HG03442 (cell line): ENCODE measurements at regions not wholly inside any gene's neighbourhood (a gene's known extent, or its start where the extent isn't known, plus 50 kb on each side); places are given as distances from the start of the nearest gene placed in this dataset.

Experiments used
- ATAC-seq: cut with Tn5 transposase; IDR thresholded peaks from one replicate; pipeline ENCODE4 v1.9.1; 2021; ENCODE audit warnings: mild to moderate bottlenecking, moderate library complexity; ENCODE audit not compliant: unreplicated experiment

DNA sequence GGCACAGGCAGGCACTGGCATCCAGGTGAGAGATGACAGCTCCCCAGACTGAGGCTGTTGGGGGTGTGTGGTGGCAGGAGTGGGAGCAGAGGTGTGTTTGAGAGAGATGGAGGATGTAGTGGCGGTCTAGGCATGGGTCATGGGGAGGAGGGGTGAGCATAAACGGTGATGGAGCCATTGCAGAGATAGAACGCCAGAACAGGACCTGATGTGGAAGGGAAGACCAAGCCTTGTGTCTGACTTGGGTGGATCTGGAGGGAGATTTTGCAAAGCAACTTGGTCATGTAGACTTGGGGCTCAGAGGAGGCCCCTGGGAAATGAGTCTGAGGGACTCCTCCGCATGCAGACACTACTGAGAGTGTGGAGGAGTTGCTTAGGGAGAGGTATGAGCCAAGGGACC is 50.0 kb upstream of the CLDN5 start:
- no peak for ATAC-seq

DNA sequence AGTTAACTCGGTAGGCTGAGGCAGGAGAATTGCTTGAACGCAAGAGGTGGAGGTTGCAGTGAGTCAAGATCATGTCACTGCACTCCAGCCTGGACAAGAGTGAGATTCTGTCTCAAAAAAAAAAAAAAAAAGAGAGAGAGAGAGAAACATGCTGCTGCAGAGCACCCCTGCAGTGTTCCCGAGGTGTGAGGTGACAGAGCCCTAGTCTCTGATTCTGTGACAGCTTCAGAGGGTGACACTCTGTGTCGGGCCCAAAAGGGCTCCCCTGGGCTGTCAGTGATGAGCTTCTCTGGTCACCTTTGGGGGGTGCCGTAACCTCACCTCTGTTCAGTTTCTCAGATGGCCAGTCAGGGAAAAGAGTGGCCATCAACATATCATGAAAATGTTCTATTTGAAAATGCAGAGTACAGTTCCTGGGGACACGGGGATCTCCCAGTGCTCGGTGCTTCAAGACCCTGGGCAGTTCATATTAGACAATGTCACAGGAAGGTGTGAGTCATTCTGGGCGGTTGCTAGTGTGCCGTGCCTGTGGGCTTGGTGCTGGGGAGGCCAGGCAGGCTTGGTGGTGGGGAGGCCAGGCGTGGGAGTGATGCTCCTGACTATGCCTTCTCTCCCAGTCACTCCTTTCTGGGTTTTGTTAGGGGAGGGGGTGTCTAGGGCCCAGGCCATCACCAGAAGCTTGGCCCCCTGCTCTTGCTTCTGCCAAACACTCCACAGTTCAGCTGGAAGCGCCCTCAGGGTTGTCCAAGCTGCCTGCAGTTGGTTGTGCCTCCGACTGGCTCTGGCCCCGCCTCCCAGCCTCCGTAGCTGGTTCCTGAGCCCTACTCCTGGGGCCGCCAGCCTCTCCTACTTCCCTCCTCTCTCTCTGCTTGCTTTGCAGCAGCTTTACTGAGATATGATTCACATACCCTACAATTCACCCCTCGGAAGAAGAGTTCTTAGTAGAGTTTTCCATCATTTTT is 52.5 kb upstream of the CLDN5 start:
- ATAC-seq: peak; percentile 78

DNA sequence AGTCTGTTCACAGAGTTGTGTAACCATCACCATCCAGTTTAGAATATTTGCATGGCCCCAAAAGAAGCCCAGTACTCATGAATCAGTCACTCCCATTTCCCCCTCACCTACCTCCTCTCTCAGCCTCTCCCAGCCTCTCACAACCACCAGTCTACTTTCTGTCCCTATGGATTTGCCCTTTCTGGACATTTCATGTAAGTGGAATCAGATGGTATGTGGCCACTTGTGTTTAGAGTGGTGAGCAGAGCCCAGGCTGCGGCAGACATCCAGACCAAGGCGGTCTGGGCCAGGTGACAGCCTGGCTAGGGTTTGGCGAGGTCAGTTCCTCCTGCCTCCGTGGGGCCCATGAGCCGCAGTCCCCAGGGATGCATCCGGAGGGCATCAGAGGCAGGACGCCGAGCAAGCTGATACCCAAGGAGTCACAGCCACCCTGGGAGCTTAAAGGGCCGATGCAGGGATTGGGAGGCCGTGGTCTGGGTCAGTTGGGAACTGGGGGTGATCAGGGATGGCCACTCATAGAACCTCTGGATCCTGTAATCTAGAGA is 53.3 kb upstream of the CLDN5 start:
- no peak for ATAC-seq

DNA sequence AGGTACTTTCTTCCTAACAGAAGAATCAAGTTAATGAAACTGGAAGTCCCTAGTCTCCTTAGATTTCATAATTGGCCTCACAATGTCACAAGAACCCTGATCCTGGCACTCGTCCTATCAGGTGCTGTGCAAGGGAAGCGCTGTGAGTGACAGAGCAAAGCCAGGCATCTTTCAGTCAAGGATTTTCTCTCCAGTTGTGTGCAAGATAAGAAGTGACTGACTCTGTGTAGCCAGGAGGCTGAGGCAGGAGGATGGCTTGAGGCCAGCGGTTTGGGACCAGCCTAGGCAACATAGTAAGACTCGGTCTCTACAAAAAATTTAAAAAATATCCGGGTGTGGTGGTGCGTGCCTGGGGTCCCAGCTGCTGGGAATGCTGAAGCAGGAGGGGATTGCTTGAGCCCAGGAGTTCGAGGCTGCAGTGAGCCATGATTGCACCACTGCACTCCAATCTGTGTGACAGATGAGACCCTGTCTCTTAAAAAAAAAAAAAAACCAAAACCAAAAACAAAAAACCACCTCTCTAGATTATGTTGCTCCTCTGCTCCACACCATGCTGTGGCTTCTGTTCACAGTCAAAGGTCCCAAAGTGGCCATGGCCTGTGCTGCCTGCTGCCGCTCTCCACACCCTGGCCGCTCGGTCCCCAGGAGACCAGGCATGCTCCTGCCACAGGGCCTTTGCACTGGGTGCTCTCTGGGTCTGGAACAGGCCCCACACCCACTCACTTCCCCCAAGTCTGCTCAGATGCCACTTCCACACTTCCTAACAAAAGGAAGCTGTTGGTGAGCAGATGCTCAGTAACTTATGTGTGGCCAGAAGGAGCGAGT is 54.2 kb upstream of the CLDN5 start:
- ATAC-seq: no peak

DNA sequence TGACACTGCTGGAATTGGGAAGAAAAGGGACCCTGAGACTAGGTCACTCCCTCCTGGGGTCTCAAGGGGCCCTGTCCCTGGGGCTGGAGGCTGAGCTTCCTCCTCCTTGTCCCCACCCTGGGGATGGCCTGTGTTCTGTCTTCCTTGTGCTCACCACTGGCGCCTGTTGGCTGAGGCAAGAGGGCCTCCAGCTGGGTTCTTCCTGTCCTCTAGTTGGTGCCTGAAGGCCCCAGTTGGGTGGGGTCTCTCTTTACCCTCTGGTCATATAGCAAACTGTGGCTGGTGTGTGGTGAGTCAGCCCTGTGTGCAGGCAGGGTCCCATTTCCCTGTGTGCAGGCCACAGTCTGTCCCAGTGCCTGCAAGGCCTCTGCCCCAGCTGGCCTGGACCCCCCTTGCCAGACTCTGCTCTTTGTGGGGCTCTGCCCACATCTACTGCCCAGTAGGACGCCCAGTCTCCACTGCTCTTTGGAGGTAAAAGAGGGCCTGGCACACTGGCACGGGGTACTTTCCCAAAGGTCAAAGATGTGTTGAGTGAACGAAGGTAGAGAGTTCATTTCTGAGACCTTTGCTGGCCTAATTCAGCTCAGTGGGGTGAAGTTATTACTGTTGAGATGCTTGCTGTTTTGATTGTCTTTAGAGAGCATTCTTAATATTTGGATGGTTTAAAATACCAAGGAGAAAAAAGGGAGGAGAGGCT is 55.1 kb upstream of the CLDN5 start:
- ATAC-seq: no peak

DNA sequence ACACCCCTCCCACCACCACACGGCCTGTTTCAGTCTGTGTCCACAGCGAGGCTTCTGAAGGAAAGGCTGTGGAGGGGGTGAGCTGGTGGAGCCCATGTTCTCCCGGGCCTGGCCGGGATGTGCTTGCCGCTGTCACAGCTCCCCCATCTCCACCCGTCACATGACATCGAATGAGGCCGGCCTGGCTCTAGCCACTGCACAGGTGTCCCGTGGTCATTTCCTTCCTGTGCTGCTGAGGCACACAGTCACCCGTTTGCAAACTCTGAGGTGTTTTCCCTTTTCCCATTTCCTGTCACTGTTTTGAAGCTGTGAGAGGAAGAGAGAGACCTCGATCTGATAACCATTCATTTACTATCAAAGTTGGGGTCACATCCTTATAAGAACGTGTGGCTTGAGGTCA is 55.7 kb upstream of the CLDN5 start:
- ATAC-seq: no peak

DNA sequence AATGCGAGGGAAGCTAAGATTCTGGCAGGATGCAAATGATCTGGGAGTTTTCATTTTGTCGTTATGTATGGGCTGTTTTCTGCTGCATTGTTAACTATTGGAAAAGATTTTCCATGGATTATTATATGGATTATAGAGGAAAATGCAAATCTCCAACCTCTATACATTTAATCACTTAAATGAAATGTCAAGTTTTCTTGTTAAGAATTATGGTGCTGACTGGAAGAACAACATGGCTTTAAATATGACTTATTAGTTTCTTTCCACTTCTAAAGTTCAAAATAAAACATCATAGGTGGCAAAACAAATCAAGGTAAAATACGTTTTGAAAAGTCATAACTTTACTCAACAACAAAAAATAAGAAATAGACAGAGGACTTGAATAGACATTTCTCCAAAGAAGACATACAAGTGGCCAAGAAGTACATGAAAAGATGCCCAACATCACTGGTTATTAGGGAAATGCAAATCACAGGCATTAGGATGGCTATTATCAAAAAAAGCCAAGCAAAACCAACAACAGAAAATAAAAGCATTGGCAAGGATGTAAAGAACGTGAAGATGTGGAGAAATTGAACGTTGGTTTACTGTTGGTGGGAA is 56.2 kb upstream of the CLDN5 start:
- no peak for ATAC-seq

DNA sequence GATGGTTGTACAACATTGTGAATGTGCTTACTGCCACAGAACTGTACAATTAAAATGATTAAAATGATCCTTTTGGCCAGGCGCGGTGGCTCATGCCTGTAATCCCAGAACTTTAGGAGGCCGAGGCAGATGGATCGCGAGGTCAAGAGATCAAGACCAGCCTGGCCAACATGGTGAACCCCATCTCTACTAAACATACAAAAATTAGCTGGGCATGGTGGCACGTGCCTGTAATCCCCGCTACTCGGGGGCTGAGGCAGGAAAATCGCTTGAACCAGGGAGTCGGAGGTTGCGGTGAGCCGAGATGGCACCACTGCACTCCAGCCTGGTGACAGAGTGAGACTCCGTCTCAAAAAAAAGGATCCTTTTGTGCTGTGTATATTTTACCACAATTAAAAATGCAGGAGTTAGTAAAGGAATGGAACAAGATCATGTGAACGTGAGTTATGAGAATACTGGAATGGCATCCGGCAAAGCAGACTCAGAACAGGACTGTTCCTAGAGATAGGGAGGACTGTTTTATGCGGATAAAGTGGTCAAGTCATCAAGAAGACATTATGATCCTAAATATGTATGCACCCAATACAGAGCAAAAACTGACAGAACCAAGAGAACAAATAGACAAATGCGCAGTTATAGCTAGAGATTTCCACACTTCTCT is 58.0 kb upstream of the CLDN5 start:
- ATAC-seq: no peak

DNA sequence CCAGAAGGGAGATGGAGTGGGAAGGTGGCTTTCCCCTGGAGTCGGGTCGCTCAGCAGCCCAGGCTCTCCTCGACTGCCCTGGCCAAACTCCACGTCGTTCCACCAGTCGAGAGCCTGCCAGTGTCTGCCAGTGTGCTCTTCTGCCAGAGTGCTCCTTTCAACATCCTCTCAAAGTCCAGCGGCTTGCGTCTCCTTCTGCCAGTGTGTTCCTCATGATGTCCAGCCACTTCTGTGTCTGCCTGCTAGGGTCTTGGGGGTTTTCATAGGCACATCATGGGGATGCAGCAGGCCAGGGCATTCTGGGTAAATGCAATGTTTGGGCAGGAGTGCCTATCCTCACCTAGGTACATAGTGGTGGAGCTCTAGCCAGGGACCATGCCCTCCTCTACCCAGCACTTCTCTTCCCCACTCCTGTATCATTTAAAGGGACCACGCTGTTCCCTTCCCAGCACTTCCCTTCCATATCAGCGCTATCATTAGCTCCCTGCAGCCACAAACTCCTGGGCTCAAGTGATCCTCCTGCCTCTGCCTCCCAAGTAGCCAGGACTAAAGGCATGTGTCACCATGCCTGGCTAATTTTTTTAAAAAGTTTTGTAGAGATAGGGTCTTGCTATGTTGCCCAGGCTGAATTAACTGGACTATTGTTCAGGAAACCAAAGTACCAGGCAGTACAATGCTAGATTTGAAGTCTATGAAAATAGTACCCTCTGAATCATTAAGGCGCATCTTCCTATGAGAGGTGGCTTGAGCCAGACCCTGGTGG is 62.9 kb upstream of the CLDN5 start:
- no peak for ATAC-seq

DNA sequence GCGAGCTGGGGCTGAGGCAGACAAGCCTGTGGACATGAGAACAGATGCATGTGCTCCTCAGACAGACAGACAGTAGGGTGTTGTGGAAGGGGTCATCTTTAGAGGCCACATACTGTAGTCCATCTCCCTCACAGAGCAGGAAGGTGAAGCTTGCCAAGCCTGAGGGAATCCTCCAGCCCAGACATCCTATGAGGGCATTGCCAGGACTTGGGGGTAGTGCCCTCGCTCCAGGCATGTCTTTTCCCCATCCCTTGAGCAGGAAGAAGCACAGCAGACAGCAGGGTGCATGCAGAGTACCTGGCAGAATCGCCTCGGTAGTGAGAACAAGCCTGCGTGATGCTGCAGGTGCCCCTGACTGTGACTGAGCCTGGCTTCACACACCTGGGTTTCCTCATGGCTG is 66.5 kb upstream of the CLDN5 start:
- no peak for ATAC-seq

DNA sequence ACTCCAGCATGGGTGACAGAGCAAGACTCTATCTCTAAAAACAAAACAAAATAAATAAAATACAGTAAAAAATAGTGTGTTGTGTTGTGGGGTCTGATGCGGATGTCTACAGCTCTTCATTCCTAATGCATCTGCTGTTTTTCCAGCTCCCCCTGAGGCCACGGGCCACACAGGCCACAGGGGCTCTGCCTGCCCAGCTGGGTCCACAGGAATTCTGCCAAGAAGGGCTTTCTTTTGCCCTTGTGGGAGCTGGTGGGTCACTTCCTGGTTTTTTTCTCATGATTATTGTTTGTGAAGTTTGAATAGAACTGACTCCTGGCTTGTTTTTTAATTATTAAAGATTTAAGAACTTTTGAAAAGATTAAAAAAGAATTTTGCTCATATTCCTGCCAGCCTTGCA is 67.4 kb upstream of the CLDN5 start:
- no peak for ATAC-seq

DNA sequence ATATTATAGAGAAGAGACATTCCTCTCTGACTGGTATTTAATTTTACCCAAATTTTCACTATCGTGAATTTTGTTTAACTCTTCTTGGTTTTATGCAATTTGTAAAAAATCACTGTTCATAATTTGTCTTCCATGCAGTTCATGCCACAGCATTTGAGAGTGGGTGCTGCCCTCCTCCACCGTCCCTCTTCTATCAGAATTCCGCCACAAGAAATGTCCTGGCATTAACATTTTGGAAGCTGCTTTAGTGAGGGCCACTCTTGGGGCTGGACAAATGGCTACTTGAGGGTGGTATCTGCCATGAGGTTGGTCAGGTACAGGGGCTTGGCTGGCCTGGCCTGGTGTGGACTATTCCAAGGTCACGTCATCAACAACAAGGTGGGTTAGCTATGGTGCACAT is 68.3 kb upstream of the CLDN5 start:
- no peak for ATAC-seq

DNA sequence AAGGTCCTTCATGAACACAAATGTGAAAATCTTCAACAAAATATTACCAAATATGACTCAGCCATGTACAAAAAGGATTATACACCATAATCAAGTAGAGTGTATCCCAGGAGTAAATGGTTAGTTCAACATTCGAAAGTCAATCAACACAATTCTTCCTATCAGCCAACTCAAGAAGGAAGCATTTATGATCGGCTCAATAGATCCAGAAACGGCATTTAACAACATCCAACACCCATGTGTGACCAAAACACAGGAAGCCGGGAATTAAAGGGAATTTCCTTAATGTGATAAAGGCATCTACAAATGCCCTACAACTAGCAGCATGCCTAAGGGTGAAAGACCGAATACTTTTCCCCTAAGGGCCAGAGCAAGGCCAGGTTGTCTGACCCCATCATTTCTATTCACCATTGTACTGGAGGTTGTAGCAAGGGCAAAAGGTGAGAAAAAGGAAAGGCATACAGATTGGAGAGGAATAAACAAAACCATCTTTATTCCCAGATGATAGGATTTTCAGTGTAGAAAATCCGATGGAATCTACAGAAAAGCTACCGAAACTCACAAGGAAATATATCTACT is 69.9 kb upstream of the CLDN5 start:
- no peak for ATAC-seq

DNA sequence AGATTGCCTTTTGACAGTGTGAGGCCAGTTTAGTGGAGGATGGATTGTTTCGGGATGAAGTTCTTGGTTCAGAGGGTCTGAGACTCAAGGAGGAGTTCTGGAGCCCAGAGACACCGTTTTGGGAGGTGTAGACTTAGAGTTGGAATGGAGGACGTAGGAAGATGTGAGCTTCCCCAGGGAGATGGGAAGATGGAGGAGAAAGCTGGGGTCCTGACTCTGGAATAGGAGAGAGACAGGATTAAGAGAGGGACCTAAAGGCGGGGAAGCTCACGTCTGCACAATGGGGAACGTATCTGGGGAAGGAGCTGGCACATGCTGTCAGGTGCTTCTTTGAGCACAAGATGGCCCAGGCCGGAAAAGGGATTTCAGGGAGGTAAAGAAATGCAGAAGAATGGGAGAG is 71.3 kb upstream of the CLDN5 start:
- no peak for ATAC-seq

DNA sequence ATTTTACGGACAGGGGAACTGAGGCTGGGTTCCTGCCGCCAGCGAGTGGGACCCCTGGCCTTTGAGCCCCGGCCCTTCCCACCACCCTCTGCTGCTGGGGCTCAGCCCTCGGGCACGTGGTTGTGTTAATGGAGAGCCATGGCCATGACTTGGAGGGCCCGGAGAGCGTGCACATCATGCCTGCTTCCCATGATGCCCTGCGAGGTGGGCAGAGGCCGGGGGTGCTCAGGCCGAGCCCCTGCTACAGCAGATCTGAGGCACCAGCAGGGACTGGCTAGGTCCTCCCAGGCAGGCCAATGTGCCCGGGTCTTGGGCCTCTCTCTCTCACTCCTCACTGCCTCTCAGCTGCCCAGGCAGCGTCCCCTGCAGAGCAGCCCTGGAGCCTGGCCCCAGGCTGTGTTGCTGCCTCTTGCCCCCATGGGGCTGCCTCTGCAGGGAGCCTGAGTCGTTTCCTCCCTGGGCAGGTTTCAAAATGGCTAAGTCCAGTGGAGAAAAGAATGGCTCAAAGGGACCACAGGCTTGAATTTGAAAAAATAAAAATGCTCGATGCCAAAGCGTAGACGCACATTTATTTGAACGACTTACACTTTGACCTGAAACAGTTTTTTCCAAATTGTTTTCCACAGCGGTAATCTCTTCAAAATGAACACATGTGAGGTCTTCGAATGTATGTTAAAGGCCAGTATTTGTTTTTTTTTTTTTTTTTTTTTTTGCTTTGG is 72.6 kb upstream of the CLDN5 start:
- no peak for ATAC-seq

DNA sequence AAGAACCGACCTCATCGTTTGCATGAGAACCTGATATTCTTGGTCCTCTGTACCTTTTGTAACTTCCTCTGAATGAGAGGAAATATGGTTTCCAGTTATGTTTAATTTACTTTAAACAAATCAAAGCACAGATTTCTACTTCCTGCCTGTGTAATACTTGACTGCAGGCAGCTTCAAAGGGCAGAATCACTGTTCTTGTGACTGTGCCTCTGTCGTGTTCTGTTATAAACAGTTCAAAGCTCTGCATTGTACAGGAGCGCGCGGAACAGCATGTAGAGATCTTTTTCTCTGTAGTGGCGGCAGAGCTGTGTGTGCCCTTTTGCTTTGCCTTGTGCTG is 73.2 kb upstream of the CLDN5 start:
- no peak for ATAC-seq

DNA sequence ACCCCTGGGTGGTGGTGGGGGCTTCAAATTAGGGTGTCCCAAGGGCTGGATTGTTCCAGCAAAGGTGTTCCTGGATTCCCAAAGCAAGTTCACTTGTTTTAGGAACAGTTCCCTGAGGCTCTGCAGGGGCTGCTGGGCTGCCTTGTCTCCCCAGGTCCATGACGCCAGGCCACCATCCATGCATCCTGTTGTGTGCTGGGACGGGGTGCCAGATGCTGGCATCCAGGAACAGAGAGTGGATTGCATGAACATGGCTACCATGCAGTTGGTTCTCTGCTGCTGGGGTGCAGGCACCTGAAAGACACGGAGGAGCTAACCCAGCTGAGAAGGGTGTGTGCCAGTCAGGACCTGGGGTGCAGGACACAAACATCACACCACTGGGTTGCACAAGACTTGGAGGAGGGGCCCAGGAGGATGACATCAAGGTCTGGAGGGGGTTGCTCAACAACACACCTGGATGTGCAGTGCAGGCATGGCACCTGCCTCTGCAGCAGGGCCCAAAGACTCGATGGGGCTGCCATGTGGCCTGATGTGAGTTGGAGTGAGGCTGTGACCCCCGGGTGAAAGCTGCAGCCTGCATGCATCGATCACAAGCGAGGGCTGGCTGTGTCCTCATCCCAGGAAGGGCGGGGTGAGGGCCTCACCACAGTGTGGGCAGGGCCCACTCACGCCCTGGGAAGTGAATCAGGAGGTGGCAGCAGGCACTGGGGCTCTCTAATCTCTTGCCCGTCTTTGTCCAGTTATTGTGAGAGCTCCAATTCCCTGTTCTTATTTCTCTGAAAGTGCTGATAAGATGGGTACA is 74.0 kb upstream of the CLDN5 start:
- ATAC-seq: no peak

DNA sequence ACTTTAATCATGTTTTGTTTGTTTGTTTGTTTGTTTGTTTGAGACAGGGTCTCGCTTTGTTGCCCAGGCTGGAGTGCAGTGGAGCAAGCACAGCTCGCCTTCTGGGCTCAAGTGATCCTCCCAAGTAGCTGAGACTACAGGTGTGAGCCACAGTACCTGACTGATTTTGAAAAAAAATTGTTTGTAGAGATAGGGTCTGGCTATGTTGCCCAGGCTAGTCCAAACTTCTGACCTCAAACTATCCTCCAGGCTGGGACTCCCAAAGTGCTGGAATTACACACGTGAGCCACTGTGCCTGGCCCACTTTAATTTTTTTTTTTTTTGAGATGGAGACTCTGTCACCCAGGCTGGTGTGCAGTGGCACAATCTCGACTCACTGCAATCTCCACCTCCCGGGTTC is 74.8 kb upstream of the CLDN5 start:
- no peak for ATAC-seq
